ENCODE measurements at regions not wholly inside any gene's neighbourhood (a gene's known extent, or its start where the extent isn't known, plus 50 kb on each side); places are given as distances from the start of the nearest gene placed in this dataset.
"Not testable (repeated sequence)": the region's sequence is repeated elsewhere in the genome, so short reads cannot be mapped to it uniquely, and the experiment has no call there.

DNA sequence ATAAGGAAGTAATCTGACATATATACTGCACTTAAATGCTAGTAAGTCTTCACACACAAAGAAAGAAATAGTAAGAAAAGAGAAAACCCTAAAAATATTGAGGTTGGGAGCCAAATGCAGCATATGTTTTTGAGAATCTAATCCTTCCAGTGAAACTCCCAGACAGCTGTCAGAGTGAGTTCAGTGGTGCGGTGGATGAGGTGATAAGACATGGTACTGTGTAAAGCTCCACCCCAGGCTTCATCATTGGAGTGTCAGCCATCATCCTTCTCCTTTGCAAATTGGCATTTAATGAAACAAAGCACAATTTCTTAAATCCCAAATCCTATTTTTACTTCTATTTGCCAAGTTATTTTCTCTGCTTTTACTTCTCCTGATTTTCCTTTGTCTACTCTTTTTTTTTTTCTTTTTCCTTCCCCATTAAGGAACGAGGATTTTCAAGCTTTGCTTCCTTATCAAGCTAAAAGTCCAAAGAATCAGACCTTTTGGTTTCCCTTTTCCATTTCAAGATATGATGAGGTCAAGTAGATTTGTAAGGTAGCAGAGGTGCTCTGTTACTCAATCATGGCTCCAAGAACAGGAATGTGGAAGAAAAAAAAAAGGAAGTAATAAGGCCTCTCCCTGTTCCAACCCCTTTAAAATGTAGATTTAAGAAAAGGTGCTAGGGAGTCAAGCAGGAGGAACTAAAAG, 343.3 kb downstream of the SETD4 start:
- ATAC-seq: no peak
- H3K27ac ChIP-seq: no peak overlapping the region
- no peaks in the 10 kb centered on the region for H3K9me3 ChIP-seq
- no peak overlapping the region for H3K4me3 ChIP-seq
- in situ Hi-C loops (cut with MboI; ENCODE audit: low sequenced_read_pairs in 4 of 4): no loop called here
- no peak for DNase-seq
- TF ChIP-seq POLR2A (IDR thresholded peaks at IDR 0.05): no peak
- TF ChIP-seq, protein P1, sequence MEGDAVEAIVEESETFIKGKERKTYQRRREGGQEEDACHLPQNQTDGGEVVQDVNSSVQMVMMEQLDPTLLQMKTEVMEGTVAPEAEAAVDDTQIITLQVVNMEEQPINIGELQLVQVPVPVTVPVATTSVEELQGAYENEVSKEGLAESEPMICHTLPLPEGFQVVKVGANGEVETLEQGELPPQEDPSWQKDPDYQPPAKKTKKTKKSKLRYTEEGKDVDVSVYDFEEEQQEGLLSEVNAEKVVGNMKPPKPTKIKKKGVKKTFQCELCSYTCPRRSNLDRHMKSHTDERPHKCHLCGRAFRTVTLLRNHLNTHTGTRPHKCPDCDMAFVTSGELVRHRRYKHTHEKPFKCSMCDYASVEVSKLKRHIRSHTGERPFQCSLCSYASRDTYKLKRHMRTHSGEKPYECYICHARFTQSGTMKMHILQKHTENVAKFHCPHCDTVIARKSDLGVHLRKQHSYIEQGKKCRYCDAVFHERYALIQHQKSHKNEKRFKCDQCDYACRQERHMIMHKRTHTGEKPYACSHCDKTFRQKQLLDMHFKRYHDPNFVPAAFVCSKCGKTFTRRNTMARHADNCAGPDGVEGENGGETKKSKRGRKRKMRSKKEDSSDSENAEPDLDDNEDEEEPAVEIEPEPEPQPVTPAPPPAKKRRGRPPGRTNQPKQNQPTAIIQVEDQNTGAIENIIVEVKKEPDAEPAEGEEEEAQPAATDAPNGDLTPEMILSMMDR (IDR thresholded peaks at IDR 0.05 in 4 of 5, conservative IDR thresholded peaks at IDR 0.05 in 1 of 5): no peak
- H3K27me3 ChIP-seq: no peaks in the 10 kb centered on the region
- H3K4me1 ChIP-seq: no peaks in the 10 kb centered on the region
- intact Hi-C loops (cut with DNase I; ENCODE audit: low total_unique reads): no loop called here
- H3K36me3 ChIP-seq: no peaks in the 10 kb centered on the region

DNA sequence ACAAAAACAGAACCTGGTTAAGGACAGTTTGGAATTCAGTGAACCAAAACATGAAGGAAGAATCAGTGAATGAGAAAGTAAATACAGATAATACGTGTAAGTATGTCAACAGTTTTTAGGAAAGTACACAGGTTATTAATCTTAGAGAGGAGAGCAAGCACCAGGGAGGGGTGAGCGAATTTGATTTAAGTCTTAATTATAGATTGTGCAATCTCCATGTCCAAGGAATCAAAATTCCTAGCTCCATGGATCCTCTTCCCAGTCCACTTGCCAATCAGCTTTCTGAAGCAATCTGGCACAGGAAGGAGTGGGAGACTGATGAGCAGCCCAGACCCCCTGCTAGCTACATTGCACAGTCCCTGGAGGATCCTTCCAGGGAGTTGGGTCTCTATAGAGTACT, 346.4 kb downstream of the SETD4 start:
- intact Hi-C loops (cut with DNase I; ENCODE audit: low total_unique reads) (no loop called here), in situ Hi-C loops (cut with MboI; ENCODE audit: low sequenced_read_pairs in 4 of 4) (no loop called here)
- Histone ChIP-seq H3K9me3 (no peaks in the 10 kb centered on the region), H3K4me1 (no peaks in the 10 kb centered on the region), H3K27ac (no peak overlapping the region), H3K4me3 (no peak overlapping the region), H3K27me3 (no peaks in the 10 kb centered on the region), H3K36me3 (no peaks in the 10 kb centered on the region)
- no peak for DNase-seq
- ATAC-seq: no peak
- TF ChIP-seq, protein P1 (IDR thresholded peaks at IDR 0.05 in 4 of 5, conservative IDR thresholded peaks at IDR 0.05 in 1 of 5): no peak
- TF ChIP-seq POLR2A (IDR thresholded peaks at IDR 0.05): no peak

DNA sequence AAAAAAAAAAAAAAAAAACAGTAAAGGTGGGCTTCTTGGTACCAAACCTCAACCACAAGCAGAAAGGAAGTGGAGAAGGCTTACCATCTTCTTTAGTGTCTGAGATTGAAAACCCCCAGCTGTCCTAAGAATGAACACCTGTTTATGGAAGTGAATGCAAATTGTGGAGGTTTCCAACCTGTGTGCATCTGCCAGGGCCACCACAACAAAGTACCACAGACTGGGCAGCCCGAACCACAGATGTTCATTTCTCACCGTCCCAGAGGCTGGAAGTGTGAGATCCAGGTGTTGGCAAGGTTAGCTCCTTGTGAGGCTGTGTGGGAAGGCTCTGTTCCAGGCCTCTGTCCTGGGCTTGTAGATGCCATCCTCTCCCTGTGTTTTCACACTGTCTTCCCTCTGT, 348.7 kb downstream of the SETD4 start:
- no peaks in the 10 kb centered on the region for H3K4me1 ChIP-seq
- intact Hi-C loops (cut with DNase I; ENCODE audit: low total_unique reads) (no loop called here), in situ Hi-C loops (cut with MboI; ENCODE audit: low sequenced_read_pairs in 4 of 4) (no loop called here)
- H3K36me3 ChIP-seq: no peaks in the 10 kb centered on the region
- no peak for DNase-seq
- H3K27me3 ChIP-seq: no peaks in the 10 kb centered on the region
- no peak for ATAC-seq
- TF ChIP-seq, protein P1 (IDR thresholded peaks at IDR 0.05 in 4 of 5, conservative IDR thresholded peaks at IDR 0.05 in 1 of 5): no peak
- TF ChIP-seq POLR2A (IDR thresholded peaks at IDR 0.05): no peak
- no peak overlapping the region for H3K4me3 ChIP-seq
- no peaks in the 10 kb centered on the region for H3K9me3 ChIP-seq
- H3K27ac ChIP-seq: no peak overlapping the region

DNA sequence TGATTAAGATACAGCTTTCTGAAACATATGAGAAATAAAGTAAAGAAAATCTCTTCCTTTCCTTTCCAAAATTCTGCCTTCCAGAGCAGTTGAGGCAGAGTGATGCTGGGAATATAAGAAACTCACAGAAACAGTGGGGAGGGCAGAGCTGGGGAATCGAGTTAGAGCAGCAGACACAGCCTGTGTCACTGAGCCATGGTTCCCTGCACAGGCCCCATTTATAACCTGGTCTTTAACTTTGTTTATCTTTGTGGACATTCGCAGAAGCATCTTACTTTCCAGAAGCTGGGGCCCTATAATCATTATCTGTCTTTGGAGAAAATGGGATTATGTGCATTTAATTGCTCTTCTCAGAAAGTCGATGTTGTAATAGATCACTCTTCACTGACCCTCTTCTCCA, 349.1 kb downstream of the SETD4 start:
- Histone ChIP-seq H3K4me1 (no peaks in the 10 kb centered on the region), H3K36me3 (no peaks in the 10 kb centered on the region), H3K27me3 (no peaks in the 10 kb centered on the region), H3K9me3 (no peaks in the 10 kb centered on the region), H3K27ac (no peak overlapping the region), H3K4me3 (no peak overlapping the region)
- intact Hi-C loops (cut with DNase I; ENCODE audit: low total_unique reads): no loop called here
- in situ Hi-C loops (cut with MboI; ENCODE audit: low sequenced_read_pairs in 4 of 4): no loop called here
- ATAC-seq (no peak), DNase-seq (no peak)
- TF ChIP-seq, protein P1 (IDR thresholded peaks at IDR 0.05 in 4 of 5, conservative IDR thresholded peaks at IDR 0.05 in 1 of 5): no peak
- no peak for TF ChIP-seq POLR2A (IDR thresholded peaks at IDR 0.05)

DNA sequence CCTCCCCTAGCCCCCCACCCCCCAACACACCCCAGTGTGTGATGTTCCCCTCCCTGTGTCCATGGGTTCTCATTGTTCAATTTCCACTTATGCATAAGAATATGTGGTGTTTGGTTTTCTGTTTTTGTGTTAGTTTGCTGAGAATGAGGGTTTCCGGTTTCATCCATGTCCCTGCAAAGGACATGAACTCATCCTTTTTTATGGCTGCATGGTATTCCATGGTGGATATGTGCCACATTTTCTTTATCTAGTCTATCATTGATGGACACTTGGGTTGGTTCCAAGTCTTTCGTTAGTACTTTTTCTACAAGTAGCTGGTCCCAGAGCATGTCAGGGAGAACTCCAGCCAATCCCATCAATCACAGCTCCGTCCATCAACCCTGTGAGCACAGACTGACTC, 350.3 kb downstream of the SETD4 start:
- H3K27ac ChIP-seq; H3K27me3 ChIP-seq; ATAC-seq; H3K4me1 ChIP-seq; in situ Hi-C loops (cut with MboI; ENCODE audit: low sequenced_read_pairs in 4 of 4); DNase-seq; H3K36me3 ChIP-seq; H3K9me3 ChIP-seq; intact Hi-C loops (cut with DNase I; ENCODE audit: low total_unique reads); H3K4me3 ChIP-seq: not testable (repeated sequence)
